ENCODE measurements at regions not wholly inside any gene's neighbourhood (a gene's known extent, or its start where the extent isn't known, plus 50 kb on each side); places are given as distances from the start of the nearest gene placed in this dataset.

DNA sequence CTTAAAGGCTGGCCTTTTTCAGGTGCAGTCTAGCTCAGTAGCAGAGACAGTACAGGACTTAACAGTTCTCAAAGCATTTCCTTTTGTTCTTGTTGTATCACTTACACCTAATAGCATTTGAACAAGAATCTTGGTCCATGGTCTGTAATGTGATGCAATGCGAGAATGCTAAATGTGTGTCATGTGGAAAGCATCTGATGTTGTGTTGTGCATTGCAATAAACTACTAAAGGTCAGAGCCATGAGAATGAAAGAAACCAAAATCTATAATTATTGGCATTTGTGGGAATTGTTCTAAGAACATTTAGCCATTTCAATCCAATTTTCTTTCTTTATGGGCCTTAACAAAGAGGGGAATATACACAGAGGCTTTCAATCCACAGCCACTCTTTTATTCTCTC, 324.5 kb upstream of the ROBO2 start:
- Histone ChIP-seq H3K27ac (ENCODE audit: extremely low read depth, low read depth, low read length) (no peak overlapping the region), H2AFZ (ENCODE audit: low read depth, low read length) (no peak overlapping the region), H3K4me1 (replicated peaks in 1 of 2; ENCODE audit: control insufficient read depth in 2 of 2, insufficient read depth in 2 of 2, low read length in 2 of 2) (no peaks in the 10 kb centered on the region), H3K4me2 (ENCODE audit: insufficient read depth, low read length) (no peak overlapping the region), H3K9ac (ENCODE audit: insufficient read depth in 1 of 2, low read depth in 2 of 2, low read length in 2 of 2) (no peak overlapping the region), H3K79me2 (ENCODE audit: control insufficient read depth, insufficient read depth, low read length) (no peaks in the 10 kb centered on the region), H3K4me3 (no peak overlapping the region), H3K9me1 (ENCODE audit: control insufficient read depth, insufficient read depth, low read length) (no peaks in the 10 kb centered on the region), H3K9me3 (replicated peaks; ENCODE audit: control insufficient read depth, insufficient read depth, low read depth, low read length) (no peaks in the 10 kb centered on the region), H4K20me1 (replicated peaks; ENCODE audit: control insufficient read depth, insufficient read depth, low read length) (no peaks in the 10 kb centered on the region), H3K27me3 (ENCODE audit: control insufficient read depth in 2 of 2, insufficient read depth in 2 of 2, low read length in 2 of 2) (no peaks in the 10 kb centered on the region), H3K36me3 (ENCODE audit: control insufficient read depth, insufficient read depth, low read length) (no peaks in the 10 kb centered on the region)
- no peak for DNase-seq (ENCODE audit: extremely low read depth in 1 of 4, low spot score in 3 of 4)
- in situ Hi-C loops (cut with MboI) = no loop called here
- no peak for ATAC-seq
- WGBS (ENCODE audit: insufficient coverage, low coverage, missing lambda C conversion rate) = 0% methylated on average over 1 of the region's 1 CpG
- TF ChIP-seq TRIM28 (IDR thresholded peaks at IDR 0.05) (no peak), CBX2 (IDR thresholded peaks at IDR 0.05; ENCODE audit: insufficient read depth, low read length, poor library complexity, severe bottlenecking) (no peak), SMARCE1 (IDR thresholded peaks at IDR 0.05) (no peak), DDX20 (tag; IDR thresholded peaks at IDR 0.05; ENCODE audit: low read depth) (no peak), RFX1 (IDR thresholded peaks at IDR 0.05) (no peak), TGIF2 (CRISPR knock-in tag; IDR thresholded peaks at IDR 0.05) (no peak)
- POLR2A ChIA-PET = no interaction called here
- CTCF ChIA-PET (ENCODE audit: low intra/inter-chr PET ratio) = no interaction called here
- BruUV-seq (replicated peaks) = no TSS peak
- intact Hi-C loops (cut with micrococcal nuclease) = no loop called here
- no peak for FAIRE-seq

DNA sequence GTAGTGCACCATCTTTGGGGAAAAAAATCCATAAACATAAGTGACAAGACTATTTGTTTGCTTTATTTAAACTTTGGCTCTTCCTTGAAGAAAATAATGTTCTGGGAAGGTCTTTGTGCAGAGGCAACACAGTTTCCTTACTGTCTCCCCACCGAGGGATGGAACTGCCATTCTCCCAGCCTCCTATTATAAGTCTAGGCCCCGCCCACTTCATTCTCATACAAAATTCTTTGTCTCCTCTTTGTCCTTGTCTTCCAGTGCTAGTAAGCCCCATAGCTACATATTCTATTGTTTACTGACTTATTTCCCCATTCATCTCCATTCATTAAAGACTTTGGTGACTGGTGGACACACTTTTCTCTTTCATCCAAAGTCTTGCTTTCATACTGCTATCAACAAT, 316.5 kb upstream of the ROBO2 start:
- no peaks in the 10 kb centered on the region for H3K9me1 ChIP-seq (ENCODE audit: control insufficient read depth, insufficient read depth, low read length)
- CTCF ChIA-PET (ENCODE audit: low intra/inter-chr PET ratio) = no interaction called here
- no peaks in the 10 kb centered on the region for H3K79me2 ChIP-seq (ENCODE audit: control insufficient read depth, insufficient read depth, low read length)
- no peak overlapping the region for H2AFZ ChIP-seq (ENCODE audit: low read depth, low read length)
- H3K27me3 ChIP-seq (ENCODE audit: control insufficient read depth in 2 of 2, insufficient read depth in 2 of 2, low read length in 2 of 2) = no peaks in the 10 kb centered on the region
- H4K20me1 ChIP-seq (replicated peaks; ENCODE audit: control insufficient read depth, insufficient read depth, low read length) = no peaks in the 10 kb centered on the region
- POLR2A ChIA-PET = no interaction called here
- DNase-seq (ENCODE audit: extremely low read depth in 1 of 4, low spot score in 3 of 4) = no peak
- H3K9me3 ChIP-seq (replicated peaks; ENCODE audit: control insufficient read depth, insufficient read depth, low read depth, low read length) = no peaks in the 10 kb centered on the region
- no peak for FAIRE-seq
- no TSS peak for BruUV-seq (replicated peaks)
- H3K36me3 ChIP-seq (ENCODE audit: control insufficient read depth, insufficient read depth, low read length) = no peaks in the 10 kb centered on the region
- no peak overlapping the region for H3K27ac ChIP-seq (ENCODE audit: extremely low read depth, low read depth, low read length)
- intact Hi-C loops (cut with micrococcal nuclease) = no loop called here
- in situ Hi-C loops (cut with MboI) = no loop called here
- WGBS (ENCODE audit: insufficient coverage, low coverage, missing lambda C conversion rate) = 0% methylated on average over 2 of the region's 2 CpGs
- H3K9ac ChIP-seq (ENCODE audit: insufficient read depth in 1 of 2, low read depth in 2 of 2, low read length in 2 of 2) = no peak overlapping the region
- no peak for TF ChIP-seq RUNX1 (IDR thresholded peaks at IDR 0.05; ENCODE audit: low read depth)
- TF ChIP-seq SP1 (CRISPR knock-in tag; IDR thresholded peaks at IDR 0.05) = no peak
- TF ChIP-seq GATA2 (CRISPR knock-in tag; IDR thresholded peaks at IDR 0.05) = no peak
- TF ChIP-seq PML (IDR thresholded peaks at IDR 0.05; ENCODE audit: low read length) = no peak
- no peak for TF ChIP-seq SRSF1 (IDR thresholded peaks at IDR 0.05; ENCODE audit: low read depth, low read length)
- no peak for TF ChIP-seq ZNF347 (CRISPR knock-in tag; IDR thresholded peaks at IDR 0.05; ENCODE audit: low read depth)
- TF ChIP-seq ZNF354B (CRISPR knock-in tag; IDR thresholded peaks at IDR 0.05) = no peak
- TF ChIP-seq, protein P1, sequence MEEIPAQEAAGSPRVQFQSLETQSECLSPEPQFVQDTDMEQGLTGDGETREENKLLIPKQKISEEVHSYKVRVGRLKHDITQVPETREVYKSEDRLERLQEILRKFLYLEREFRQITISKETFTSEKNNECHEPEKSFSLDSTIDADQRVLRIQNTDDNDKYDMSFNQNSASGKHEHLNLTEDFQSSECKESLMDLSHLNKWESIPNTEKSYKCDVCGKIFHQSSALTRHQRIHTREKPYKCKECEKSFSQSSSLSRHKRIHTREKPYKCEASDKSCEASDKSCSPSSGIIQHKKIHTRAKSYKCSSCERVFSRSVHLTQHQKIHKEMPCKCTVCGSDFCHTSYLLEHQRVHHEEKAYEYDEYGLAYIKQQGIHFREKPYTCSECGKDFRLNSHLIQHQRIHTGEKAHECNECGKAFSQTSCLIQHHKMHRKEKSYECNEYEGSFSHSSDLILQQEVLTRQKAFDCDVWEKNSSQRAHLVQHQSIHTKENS (CRISPR knock-in tag; IDR thresholded peaks at IDR 0.05) = no peak
- no peak for TF ChIP-seq MIER1 (IDR thresholded peaks at IDR 0.05; ENCODE audit: low read depth)
- TF ChIP-seq THRB (CRISPR knock-in tag; conservative IDR thresholded peaks at IDR 0.05) = no peak
- no peak for TF ChIP-seq CBX8 (IDR thresholded peaks at IDR 0.05; ENCODE audit: borderline replicate concordance, extremely low read depth, low read depth, low read length, poor library complexity, severe bottlenecking)
- TF ChIP-seq TAF15 (IDR thresholded peaks at IDR 0.05; ENCODE audit: low read depth, low read length) = no peak
- H3K4me1 ChIP-seq (replicated peaks in 1 of 2; ENCODE audit: control insufficient read depth in 2 of 2, insufficient read depth in 2 of 2, low read length in 2 of 2) = no peaks in the 10 kb centered on the region
- no peak overlapping the region for H3K4me2 ChIP-seq (ENCODE audit: insufficient read depth, low read length)
- H3K4me3 ChIP-seq = no peak overlapping the region
- ATAC-seq = no peak

Data from K562 (cell line).